H1 (cell line): ENCODE measurements at regions not wholly inside any gene's neighbourhood (a gene's known extent, or its start where the extent isn't known, plus 50 kb on each side); places are given as distances from the start of the nearest gene placed in this dataset.

Experiments used
- CTCF ChIA-PET: fragments of 300-600 bp; sonication (Branson Sonifier 250); formaldehyde crosslinking; loops from one replicate; lab custom pipeline; 2021; ENCODE audit not compliant: partially characterized antibody; lab: Charles Lee
- POLR2A ChIA-PET: fragments of 300-600 bp; sonication (Branson Sonifier 250); formaldehyde crosslinking; loops from one replicate; lab custom pipeline; 2021; ENCODE audit warnings: inconsistent platforms; ENCODE audit not compliant: partially characterized antibody; lab: Charles Lee
- DNase-seq, 2 experiments: peaks; one replicate each; pipeline versions ENCODE4 v3.0.0 to v3.0.0-alpha.2; 2010 to 2022; ENCODE audit warnings: low spot score in 2 of 2, low read depth in 1 of 2, mixed read lengths in 1 of 2
- FAIRE-seq: peaks from 2 replicates; lab custom pipeline; 2011; peaks lifted over from hg19 to GRCh38; lab: Jason Lieb, UNC
- H2AFZ ChIP-seq: 2 replicates; pipeline ENCODE4 v1.8.1; 2012; ENCODE audit warnings: low read length, inconsistent platforms
- H2AK5ac ChIP-seq: 2 replicates; pipeline ENCODE4 v1.6.1; 2013; ENCODE audit warnings: low read depth, low read length
- H2BK120ac ChIP-seq: replicated peaks from 2 replicates; pipeline ENCODE3; 2013; ENCODE audit warnings: low read depth, low read length, inconsistent platforms
- H2BK12ac ChIP-seq: 2 replicates; pipeline ENCODE4 v1.6.1; 2013; ENCODE audit warnings: low read depth, low read length
- H2BK15ac ChIP-seq: 2 replicates; pipeline ENCODE4 v1.6.1; 2013; ENCODE audit warnings: low read length
- H2BK20ac ChIP-seq: 2 replicates; pipeline ENCODE4 v1.6.1; 2013; ENCODE audit warnings: low read length
- H2BK5ac ChIP-seq: 2 replicates; pipeline ENCODE4 v1.6.1; 2013; ENCODE audit warnings: low read depth, low read length
- H3K14ac ChIP-seq: 2 replicates; pipeline ENCODE4 v1.6.1; 2013; ENCODE audit warnings: inconsistent platforms; ENCODE audit not compliant: insufficient read length
- H3K18ac ChIP-seq: 2 replicates; pipeline ENCODE4 v1.6.1; 2013; ENCODE audit warnings: low read length; ENCODE audit errors: extremely low read depth
- H3K23ac ChIP-seq: 2 replicates; pipeline ENCODE4 v1.6.1; 2013; ENCODE audit warnings: inconsistent platforms; ENCODE audit not compliant: insufficient read length
- H3K23me2 ChIP-seq: 2 replicates; pipeline ENCODE4 v1.6.1; 2013; ENCODE audit warnings: low read depth, low read length
- H3K27ac ChIP-seq: 2 replicates; pipeline ENCODE4 v1.6.1; 2011; ENCODE audit warnings: low read depth, low read length, inconsistent platforms
- H3K27me3 ChIP-seq, 4 experiments: replicated peaks in 1 of 4; 1 replicate in 1 of 4; 2 replicates in 3 of 4; pipeline versions ENCODE4 v1.6.1 to v1.8.1; 2011 to 2013; ENCODE audit warnings: low read length in 3 of 4, mild to moderate bottlenecking in 3 of 4, inconsistent platforms in 2 of 4, mixed read lengths in 2 of 4, moderate library complexity in 1 of 4; ENCODE audit not compliant: control insufficient read depth in 3 of 4, insufficient read depth in 3 of 4; ENCODE audit errors: extremely low read depth in 1 of 4
- H3K36me3 ChIP-seq, 4 experiments: 2 replicates each; pipeline versions ENCODE4 v1.6.1 to v1.8.1; 2011 to 2013; ENCODE audit warnings: mild to moderate bottlenecking in 4 of 4, low read length in 3 of 4, moderate library complexity in 2 of 4, control low read depth in 1 of 4, inconsistent platforms in 1 of 4; ENCODE audit not compliant: insufficient read depth in 4 of 4, control insufficient read depth in 2 of 4
- H3K4ac ChIP-seq: replicated peaks from 2 replicates; pipeline ENCODE3; 2013; ENCODE audit warnings: low read length, low read depth, mixed read lengths, inconsistent platforms; ENCODE audit not compliant: insufficient read length
- H3K4me1 ChIP-seq, 4 experiments: replicated peaks in 1 of 4; 1 replicate in 1 of 4; 2 replicates in 3 of 4; pipeline versions ENCODE4 v1.6.1 to v1.8.1; 2011 to 2013; ENCODE audit warnings: low read length in 3 of 4, inconsistent platforms in 2 of 4, mixed read lengths in 1 of 4; ENCODE audit not compliant: insufficient read depth in 4 of 4, control insufficient read depth in 3 of 4
- H3K4me2 ChIP-seq, 2 experiments: 2 replicates each; pipeline versions ENCODE4 v1.6.1 to v1.8.1; 2011 to 2013; ENCODE audit warnings: low read depth in 2 of 2, low read length in 2 of 2, control low read depth in 1 of 2, inconsistent platforms in 1 of 2, mild to moderate bottlenecking in 1 of 2; ENCODE audit not compliant: insufficient read depth in 1 of 2
- H3K4me3 ChIP-seq, 4 experiments: fragments of 200-600, 300-600 bp in 1 of 4; sonication (generic), shearing (Covaris generic), sonication (Bioruptor Twin) in 1 of 4; 2 replicates each; pipeline versions ENCODE4 v1.5.1 to v1.8.1; 2011 to 2016; ENCODE audit warnings: low read length in 4 of 4, low read depth in 3 of 4, control low read depth in 2 of 4, inconsistent platforms in 2 of 4, mild to moderate bottlenecking in 2 of 4, mixed read lengths in 1 of 4, moderate library complexity in 1 of 4; ENCODE audit not compliant: insufficient read depth in 2 of 4; ENCODE audit errors: extremely low read depth in 1 of 4
- H3K56ac ChIP-seq: replicated peaks from 2 replicates; pipeline ENCODE3; 2013; ENCODE audit warnings: low read depth, mild to moderate bottlenecking, mixed read lengths, low read length, inconsistent platforms; ENCODE audit not compliant: insufficient read length
- H3K79me1 ChIP-seq: 2 replicates; pipeline ENCODE4 v1.6.1; 2013; ENCODE audit warnings: low read depth, low read length, control low read depth
- H3K79me2 ChIP-seq, 2 experiments: 2 replicates each; pipeline versions ENCODE4 v1.6.1 to v1.8.1; 2012 to 2013; ENCODE audit warnings: low read length in 2 of 2, mild to moderate bottlenecking in 2 of 2, inconsistent platforms in 1 of 2; ENCODE audit not compliant: insufficient read depth in 2 of 2, control insufficient read depth in 1 of 2
- H3K9ac ChIP-seq, 4 experiments: replicated peaks in 1 of 4; 1 replicate in 1 of 4; 2 replicates in 3 of 4; pipeline versions ENCODE4 v1.6.1 to v1.8.1; 2011 to 2013; ENCODE audit warnings: low read depth in 3 of 4, low read length in 3 of 4, control low read depth in 2 of 4, mild to moderate bottlenecking in 2 of 4, moderate library complexity in 2 of 4, inconsistent platforms in 1 of 4; ENCODE audit errors: extremely low read depth in 1 of 4
- H3K9me3 ChIP-seq, 2 experiments: 2 replicates each; pipeline versions ENCODE4 v1.6.1 to v1.8.1; 2012 to 2013; ENCODE audit warnings: mild to moderate bottlenecking in 2 of 2, moderate library complexity in 2 of 2, control low read depth in 1 of 2, inconsistent platforms in 1 of 2, low read depth in 1 of 2, low read length in 1 of 2, mixed read lengths in 1 of 2; ENCODE audit not compliant: insufficient read depth in 2 of 2
- H4K20me1 ChIP-seq, 2 experiments: replicated peaks in 1 of 2; 2 replicates each; pipeline versions ENCODE3 to v1.8.1; 2011 to 2013; ENCODE audit warnings: inconsistent platforms in 2 of 2, low read length in 2 of 2, mild to moderate bottlenecking in 1 of 2; ENCODE audit not compliant: insufficient read depth in 2 of 2, control insufficient read depth in 1 of 2
- H4K5ac ChIP-seq: 2 replicates; pipeline ENCODE4 v1.6.1; 2013; ENCODE audit warnings: low read length, low read depth, mixed read lengths, inconsistent platforms; ENCODE audit not compliant: insufficient read length
- H4K8ac ChIP-seq: 2 replicates; pipeline ENCODE4 v1.8.0; 2013; ENCODE audit warnings: mild to moderate bottlenecking, moderate library complexity, low read length, inconsistent platforms; ENCODE audit not compliant: insufficient read depth; ENCODE audit errors: extremely low read depth
- H4K91ac ChIP-seq: replicated peaks from 2 replicates; pipeline ENCODE3; 2013; ENCODE audit warnings: low read length, mixed read lengths, inconsistent platforms; ENCODE audit not compliant: insufficient read length
- ATF3 ChIP-seq: IDR thresholded peaks from 2 replicates; pipeline ENCODE4 v1.6.1; 2011; ENCODE audit warnings: low read depth, mild to moderate bottlenecking, low read length; ENCODE audit not compliant: insufficient read depth
- GABPA ChIP-seq: IDR thresholded peaks from 2 replicates; pipeline ENCODE4 v1.6.1; 2011; ENCODE audit warnings: mild to moderate bottlenecking, low read length, moderate library complexity, borderline replicate concordance; ENCODE audit not compliant: insufficient read depth
- MAX ChIP-seq: IDR thresholded peaks from 2 replicates; pipeline ENCODE4 v1.6.1; 2012; ENCODE audit warnings: inconsistent platforms
- NANOG ChIP-seq: IDR thresholded peaks from 2 replicates; pipeline ENCODE4 v1.6.1; 2011; ENCODE audit warnings: low read length, low read depth, mild to moderate bottlenecking, inconsistent platforms; ENCODE audit not compliant: insufficient read depth, poor library complexity, severe bottlenecking
- NRF1 ChIP-seq: IDR thresholded peaks from 2 replicates; pipeline ENCODE4 v1.6.1; 2011; ENCODE audit warnings: mild to moderate bottlenecking, low read depth, low read length, improper control_type of control experiment
- PHF8 ChIP-seq: fragments of 200-600 bp; sonication (generic); conservative IDR thresholded peaks from 2 replicates; pipeline ENCODE4 v1.7.1; 2012; ENCODE audit warnings: low read depth, mild to moderate bottlenecking, inconsistent platforms, low read length, moderate library complexity
- SIX5 ChIP-seq: IDR thresholded peaks from 2 replicates; pipeline ENCODE4 v1.6.1; 2011; ENCODE audit warnings: mild to moderate bottlenecking, low read depth, low read length
- SUZ12 ChIP-seq: fragments of 200-600 bp; sonication (generic); IDR thresholded peaks from 2 replicates; pipeline ENCODE4 v1.6.1; 2012; ENCODE audit warnings: mild to moderate bottlenecking, inconsistent platforms, low read length, moderate library complexity, mixed read lengths
- TBP ChIP-seq: IDR thresholded peaks from 2 replicates; pipeline ENCODE4 v1.6.1; 2011; ENCODE audit warnings: low read depth, low read length, improper control_type of control experiment
- WGBS, 2 experiments: shearing (Covaris generic) in 1 of 2; methylation state at CpG; one replicate each; pipeline versions ENCODE4 v1.1.6 to v1.1.7; 2013 to 2015; ENCODE audit warnings: low lambda C conversion rate in 2 of 2, mixed read lengths in 2 of 2, inconsistent platforms in 1 of 2, low coverage in 1 of 2, missing lambda C conversion rate in 1 of 2; ENCODE audit not compliant: insufficient replicate concordance in 2 of 2, insufficient coverage in 1 of 2, insufficient read length in 1 of 2; ENCODE audit errors: extremely low coverage in 1 of 2, missing lambda C conversion rate in 1 of 2; 5-methylcytosine and 5-hydroxymethylcytosine counted together
- TF ChIP-seq, protein P1 (sequence below): IDR thresholded peaks from 2 replicates; pipeline ENCODE4 v1.6.1; 2012; ENCODE audit warnings: inconsistent platforms

GRCh38 chr2:38146275-38146906, 70.4 kb upstream of the CYP1B1 start:
- peak overlapping the region; percentile 76; the same call in 1 of the 2 replicates for H2BK5ac ChIP-seq
- peak overlapping the region; percentile 35 for H4K5ac ChIP-seq
- no peak overlapping the region for H2AK5ac ChIP-seq
- peak overlapping the region; percentile 51; the same call in 1 of the 2 replicates for H2BK12ac ChIP-seq
- no peak overlapping the region for H3K56ac ChIP-seq
- peak overlapping the region; percentile 93 for H3K18ac ChIP-seq
- no peak overlapping the region for H3K23ac ChIP-seq
- no peak overlapping the region for H3K4me2 ChIP-seq
- DNase-seq (peak in 1 of 2 experiments; percentile 15), FAIRE-seq (no peak)
- no peaks in the 10 kb centered on the region for H4K20me1 ChIP-seq
- H3K4me1 ChIP-seq = peaks cover 0 to 3% (median 2%) of the 10 kb centered on the region in 4 experiments; a peak in 5 of 7 replicates
- WGBS, 2 experiments = 64% methylated on average over 7 of the region's 7 CpGs; no CpG with 5 or more reads in 1 of the 2 experiments
- no peak overlapping the region for H2BK120ac ChIP-seq
- no peak overlapping the region for H2BK20ac ChIP-seq
- H3K27me3 ChIP-seq = no peaks in the 10 kb centered on the region
- H3K14ac ChIP-seq = no peak overlapping the region
- H3K79me2 ChIP-seq = no peaks in the 10 kb centered on the region
- H3K9ac ChIP-seq = no peak overlapping the region
- H3K4me3 ChIP-seq = no peak overlapping the region
- peak overlapping the region; percentile 52; the same call in 1 of the 2 replicates for H4K8ac ChIP-seq
- H2BK15ac ChIP-seq = no peak overlapping the region
- no peaks in the 10 kb centered on the region for H3K79me1 ChIP-seq
- H4K91ac ChIP-seq = peak overlapping the region; percentile 29
- H3K27ac ChIP-seq = no peak overlapping the region
- no peaks in the 10 kb centered on the region for H3K36me3 ChIP-seq
- no peak overlapping the region for H3K4ac ChIP-seq
- peaks cover 0 to 3% of the 10 kb centered on the region in 2 experiments; a peak in 2 of 4 replicates for H3K9me3 ChIP-seq
- ChIA-PET POLR2A (no interaction called here), CTCF (interaction anchor here (0.6 to 1.3 kb wide), 3 partner anchors 31 to 716 kb away, joined by 3 to 4 read pairs (median 3); no protein-coding TSS in a partner anchor)
- 0 out of 2 replicates have a peak overlapping the region, but pooled peaks have one; percentile 55 for H2AFZ ChIP-seq
- H3K23me2 ChIP-seq = peaks cover 3% of the 10 kb centered on the region; the same call in 1 of the 2 replicates
- no peak for TF ChIP-seq NRF1
- no peak for TF ChIP-seq NANOG
- no peak for TF ChIP-seq TBP
- no peak for TF ChIP-seq SIX5
- TF ChIP-seq, protein P1, sequence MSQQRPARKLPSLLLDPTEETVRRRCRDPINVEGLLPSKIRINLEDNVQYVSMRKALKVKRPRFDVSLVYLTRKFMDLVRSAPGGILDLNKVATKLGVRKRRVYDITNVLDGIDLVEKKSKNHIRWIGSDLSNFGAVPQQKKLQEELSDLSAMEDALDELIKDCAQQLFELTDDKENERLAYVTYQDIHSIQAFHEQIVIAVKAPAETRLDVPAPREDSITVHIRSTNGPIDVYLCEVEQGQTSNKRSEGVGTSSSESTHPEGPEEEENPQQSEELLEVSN = no peak
- TF ChIP-seq SUZ12 = no peak
- no peak for TF ChIP-seq MAX
- no peak for TF ChIP-seq ATF3
- TF ChIP-seq GABPA = no peak
- TF ChIP-seq PHF8 = no peak
